HEK293 (cell line): ENCODE measurements at regions not wholly inside any gene's neighbourhood (a gene's known extent, or its start where the extent isn't known, plus 50 kb on each side); places are given as distances from the start of the nearest gene placed in this dataset.

Source experiments
- CTCF ChIP-seq: fragments of 450-650 bp; formaldehyde crosslinking; IDR thresholded peaks from 2 replicates; pipeline ENCODE4 v1.5.1; 2016; ENCODE audit warnings: missing biosample characterization, missing genetic modification characterization
- SETDB1 ChIP-seq: IDR thresholded peaks from one replicate; pipeline ENCODE4 v1.6.1; 2017; ENCODE audit warnings: mild to moderate bottlenecking, low read length, moderate library complexity, mixed read lengths; ENCODE audit not compliant: insufficient read length
- ZBTB10 ChIP-seq: fragments of 450-650 bp; formaldehyde crosslinking; IDR thresholded peaks from 2 replicates; pipeline ENCODE4 v1.5.1; 2016; ENCODE audit warnings: missing biosample characterization, missing genetic modification characterization
- ZSCAN5A ChIP-seq: fragments of 450-650 bp; formaldehyde crosslinking; IDR thresholded peaks from 2 replicates; pipeline ENCODE4 v1.5.1; 2016; ENCODE audit warnings: missing biosample characterization, missing genetic modification characterization

GRCh38 chr4:141309874-141310273 lies 89.2 kb downstream of the ZNF330 start:
- TF ChIP-seq ZSCAN5A (tag by site-specific recombination) (no peak), CTCF (tag by site-specific recombination) (no peak), SETDB1 (no peak), ZBTB10 (tag by site-specific recombination) (no peak)
